ENCODE measurements at regions not wholly inside any gene's neighbourhood (a gene's known extent, or its start where the extent isn't known, plus 50 kb on each side); places are given as distances from the start of the nearest gene placed in this dataset.

DNA sequence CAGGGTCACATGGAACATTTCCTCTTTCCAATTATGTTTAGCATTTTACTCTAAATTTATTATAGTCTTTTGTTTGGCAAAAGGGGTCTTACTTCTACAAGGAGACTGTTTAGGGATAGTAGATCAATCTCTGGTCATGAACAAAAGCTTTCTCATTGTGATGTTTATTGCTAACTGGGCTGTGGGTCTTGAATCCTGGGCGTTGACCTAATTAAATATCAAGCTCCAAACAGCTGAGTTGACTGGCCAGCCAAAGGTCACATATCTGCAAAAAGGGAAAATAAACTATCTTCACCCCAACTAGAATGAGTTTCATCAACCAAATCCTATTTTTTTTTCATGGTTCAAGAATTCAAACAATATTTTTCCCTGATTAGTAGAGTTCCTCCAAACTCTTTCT lies 245.4 kb upstream of the TUT7 start:
- intact Hi-C loops (cut with micrococcal nuclease) (no loop called here), in situ Hi-C loops (cut with MboI) (no loop called here)
- no peaks in the 10 kb centered on the region for H4K20me1 ChIP-seq (replicated peaks; ENCODE audit: control insufficient read depth, insufficient read depth, low read length)
- no peaks in the 10 kb centered on the region for H3K79me2 ChIP-seq (ENCODE audit: control insufficient read depth, insufficient read depth, low read length)
- ChIA-PET CTCF (ENCODE audit: low intra/inter-chr PET ratio) (no interaction called here), POLR2A (no interaction called here)
- H3K9ac ChIP-seq (ENCODE audit: insufficient read depth in 1 of 2, low read depth in 2 of 2, low read length in 2 of 2) = no peak overlapping the region
- H3K4me1 ChIP-seq (replicated peaks in 1 of 2; ENCODE audit: control insufficient read depth in 2 of 2, insufficient read depth in 2 of 2, low read length in 2 of 2) = no peaks in the 10 kb centered on the region
- no peaks in the 10 kb centered on the region for H3K36me3 ChIP-seq (ENCODE audit: control insufficient read depth, insufficient read depth, low read length)
- no peaks in the 10 kb centered on the region for H3K9me3 ChIP-seq (replicated peaks; ENCODE audit: control insufficient read depth, insufficient read depth, low read depth, low read length)
- H3K27me3 ChIP-seq (ENCODE audit: control insufficient read depth in 2 of 2, insufficient read depth in 2 of 2, low read length in 2 of 2) = no peaks in the 10 kb centered on the region; a peak in 1 of 5 replicates
- FAIRE-seq (no peak), DNase-seq (ENCODE audit: extremely low read depth in 1 of 4, low spot score in 3 of 4) (no peak), ATAC-seq (no peak)
- no TSS peak for BruUV-seq (replicated peaks)
- H3K4me2 ChIP-seq (ENCODE audit: insufficient read depth, low read length) = no peak overlapping the region
- H3K27ac ChIP-seq (ENCODE audit: extremely low read depth, low read depth, low read length) = no peak overlapping the region
- no peak for TF ChIP-seq THRAP3 (IDR thresholded peaks at IDR 0.05; ENCODE audit: borderline replicate concordance)
- TF ChIP-seq BDP1 (IDR thresholded peaks at IDR 0.05; ENCODE audit: insufficient read depth, insufficient read length) = no peak
- no peak for TF ChIP-seq ZNF224 (CRISPR knock-in tag; IDR thresholded peaks at IDR 0.05)
- no peak for TF ChIP-seq IFI16 (CRISPR knock-in tag; IDR thresholded peaks at IDR 0.05)
- TF ChIP-seq FIP1L1 (IDR thresholded peaks at IDR 0.05; ENCODE audit: low read depth, low read length, poor library complexity, severe bottlenecking) = no peak
- TF ChIP-seq ARID3B (CRISPR knock-in tag; IDR thresholded peaks at IDR 0.05; ENCODE audit: borderline replicate concordance) = no peak
- no peak for TF ChIP-seq FOS (IDR thresholded peaks at IDR 0.05; ENCODE audit: extremely low read depth, insufficient read length)
- no peak for TF ChIP-seq SNAPC5 (CRISPR knock-in tag; IDR thresholded peaks at IDR 0.05)
- TF ChIP-seq ZNF316 (IDR thresholded peaks at IDR 0.05) = no peak
- TF ChIP-seq JUN (IDR thresholded peaks at IDR 0.05; ENCODE audit: borderline replicate concordance, low read depth, low read length) = no peak
- TF ChIP-seq JUN (CRISPR knock-in tag; IDR thresholded peaks at IDR 0.05; ENCODE audit: borderline replicate concordance) = no peak
- no peak for TF ChIP-seq NFIC (IDR thresholded peaks at IDR 0.05)
- no peak for TF ChIP-seq RB1 (IDR thresholded peaks at IDR 0.05; ENCODE audit: low read depth)
- TF ChIP-seq FOXJ2 (tag; IDR thresholded peaks at IDR 0.05) = no peak
- TF ChIP-seq SMARCA4 (IDR thresholded peaks at IDR 0.05) = no peak
- TF ChIP-seq RBM17 (IDR thresholded peaks at IDR 0.05; ENCODE audit: borderline replicate concordance, low read depth, low read length) = no peak
- H3K4me3 ChIP-seq = no peak overlapping the region
- H3K9me1 ChIP-seq (ENCODE audit: control insufficient read depth, insufficient read depth, low read length) = no peaks in the 10 kb centered on the region
- H2AFZ ChIP-seq (ENCODE audit: low read depth, low read length) = no peak overlapping the region
- 0% methylated on average over 1 of the region's 1 CpG for WGBS (ENCODE audit: insufficient coverage, low coverage, missing lambda C conversion rate)

Measured in K562 (cell line).